PC-9 (cell line): ENCODE measurements at regions not wholly inside any gene's neighbourhood (a gene's known extent, or its start where the extent isn't known, plus 50 kb on each side); places are given as distances from the start of the nearest gene placed in this dataset.

Source experiments
- BruUV-seq: library from RNA; stranded (reverse); fragments of 400-500 nt; replicated peaks from 2 replicates; lab custom pipeline; 2021; lab: Mats Ljungman, UMichigan
- CTCF ChIA-PET: fragments of 300-600 bp; sonication (Branson Sonifier 250); formaldehyde crosslinking; loops from one replicate; lab custom pipeline; 2022; ENCODE audit warnings: antibody characterized with exemption; lab: Charles Lee
- POLR2A ChIA-PET: fragments of 300-600 bp; sonication (Branson Sonifier 250); formaldehyde crosslinking; loops from one replicate; lab custom pipeline; 2022; ENCODE audit warnings: antibody characterized with exemption; ENCODE audit not compliant: unreplicated experiment; lab: Charles Lee
- DNase-seq, 2 experiments: peaks; one replicate each; pipeline versions ENCODE4 v3.0.0 to v3.0.0-alpha.2; 2015 to 2022; ENCODE audit warnings: mixed read lengths in 1 of 2
- H2AFZ ChIP-seq: fragments of 200-600 bp; sonication (generic); 2 replicates; pipeline ENCODE4 v1.8.1; 2017; ENCODE audit warnings: antibody characterized with exemption
- H3F3A ChIP-seq: fragments of 200-600 bp; sonication (generic); 2 replicates; pipeline ENCODE4 v1.8.1; 2017; ENCODE audit warnings: antibody characterized with exemption, mild to moderate bottlenecking, low read depth; ENCODE audit not compliant: insufficient read depth
- H3K27ac ChIP-seq: fragments of 200-600 bp; sonication (generic); 2 replicates; pipeline ENCODE4 v1.6.1; 2016; ENCODE audit warnings: mixed run types
- H3K27me3 ChIP-seq: fragments of 200-600 bp; sonication (generic); 2 replicates; pipeline ENCODE4 v1.6.1; 2016; ENCODE audit warnings: low read depth, mixed run types; ENCODE audit not compliant: insufficient read depth
- H3K36me3 ChIP-seq: fragments of 200-600 bp; sonication (generic); 2 replicates; pipeline ENCODE4 v1.6.1; 2016; ENCODE audit warnings: low read depth, mixed run types
- H3K4me1 ChIP-seq: fragments of 200-600 bp; sonication (generic); replicated peaks from 2 replicates; pipeline ENCODE4 v1.6.1; 2016; ENCODE audit warnings: mixed run types; ENCODE audit not compliant: insufficient read depth
- H3K4me2 ChIP-seq: fragments of 200-600 bp; sonication (generic); 2 replicates; pipeline ENCODE4 v1.6.1; 2017; ENCODE audit warnings: mixed run types
- H3K4me3 ChIP-seq: fragments of 200-600 bp; sonication (generic); 2 replicates; pipeline ENCODE4 v1.6.1; 2016; ENCODE audit warnings: mixed run types
- H3K79me2 ChIP-seq: fragments of 200-600 bp; sonication (generic); 2 replicates; pipeline ENCODE4 v1.6.1; 2017; ENCODE audit warnings: low read depth, mixed run types
- H3K9me2 ChIP-seq: fragments of 200-600 bp; sonication (generic); 2 replicates; pipeline ENCODE4 v1.8.1; 2017; ENCODE audit warnings: mild to moderate bottlenecking; ENCODE audit not compliant: insufficient read depth
- H3K9me3 ChIP-seq: fragments of 200-600 bp; sonication (generic); 2 replicates; pipeline ENCODE4 v1.8.1; 2016; ENCODE audit warnings: low read depth; ENCODE audit not compliant: insufficient read depth
- H4K20me1 ChIP-seq: fragments of 200-600 bp; sonication (generic); 2 replicates; pipeline ENCODE4 v1.8.1; 2017; ENCODE audit not compliant: insufficient read depth
- CTCF ChIP-seq: fragments of 200-600 bp; sonication (generic); conservative IDR thresholded peaks from 2 replicates; pipeline ENCODE4 v1.6.1; 2017; ENCODE audit warnings: mixed run types, antibody characterized with exemption, mild to moderate bottlenecking, moderate library complexity
- EZH2 ChIP-seq: fragments of 200-600 bp; sonication (generic); IDR thresholded peaks from 2 replicates; pipeline ENCODE4 v1.8.0; 2017; ENCODE audit warnings: antibody characterized with exemption, low read depth
- intact Hi-C: fragments of 100-400 bp; cut with micrococcal nuclease; formaldehyde crosslinking; loops from one replicate; pipeline ENCODE4 v1.10.0; 2022; ENCODE audit not compliant: unreplicated experiment

- TF ChIP-seq CTCF (no peak), EZH2 (no peak)
- Histone ChIP-seq H3K27me3 (no peaks in the 10 kb centered on the region), H3K27ac (no peak overlapping the region), H3K9me3 (no peaks in the 10 kb centered on the region), H3K4me1 (no peaks in the 10 kb centered on the region), H3K4me3 (no peak overlapping the region), H4K20me1 (no peaks in the 10 kb centered on the region), H3K9me2 (no peaks in the 10 kb centered on the region), H3K4me2 (no peak overlapping the region), H2AFZ (no peak overlapping the region), H3K79me2 (no peaks in the 10 kb centered on the region), H3F3A (no peaks in the 10 kb centered on the region), H3K36me3 (no peaks in the 10 kb centered on the region)
- ChIA-PET POLR2A (no interaction called here), CTCF (no interaction called here)
- intact Hi-C loops: no loop called here
- BruUV-seq: no TSS peak
- DNase-seq: no peak
Observed at GRCh38 chr22:27175974-27176373, 518.6 kb downstream of the MIAT start.

- Histone ChIP-seq H3F3A (no peaks in the 10 kb centered on the region), H3K9me2 (no peaks in the 10 kb centered on the region), H2AFZ (no peak overlapping the region), H3K4me2 (no peak overlapping the region), H3K27ac (no peak overlapping the region), H3K79me2 (no peaks in the 10 kb centered on the region), H3K9me3 (no peaks in the 10 kb centered on the region), H4K20me1 (no peaks in the 10 kb centered on the region), H3K27me3 (no peaks in the 10 kb centered on the region), H3K4me1 (no peaks in the 10 kb centered on the region), H3K4me3 (no peak overlapping the region), H3K36me3 (no peaks in the 10 kb centered on the region)
- CTCF ChIA-PET: no interaction called here
- POLR2A ChIA-PET: no interaction called here
- no TSS peak for BruUV-seq
- TF ChIP-seq EZH2: no peak
- no peak for TF ChIP-seq CTCF
- DNase-seq: no peak
- intact Hi-C loops: no loop called here
Observed at GRCh38 chr22:27179161-27179560, 521.8 kb downstream of the MIAT start.

GRCh38 chr22:27181537-27181936, 524.1 kb downstream of the MIAT start:
- BruUV-seq: no TSS peak

More at GRCh38 chr22:27181537-27181936, 524.1 kb downstream of the MIAT start:
- CTCF ChIA-PET: no interaction called here
- Histone ChIP-seq H3K79me2 (no peaks in the 10 kb centered on the region), H3K9me2 (no peaks in the 10 kb centered on the region), H3K9me3 (no peaks in the 10 kb centered on the region), H3K27me3 (no peaks in the 10 kb centered on the region), H3K4me1 (no peaks in the 10 kb centered on the region), H3K4me2 (no peak overlapping the region), H2AFZ (no peak overlapping the region), H3F3A (no peaks in the 10 kb centered on the region), H3K27ac (no peak overlapping the region), H4K20me1 (no peaks in the 10 kb centered on the region), H3K36me3 (no peaks in the 10 kb centered on the region), H3K4me3 (no peak overlapping the region)
- POLR2A ChIA-PET: no interaction called here
- no peak for DNase-seq
- intact Hi-C loops: no loop called here
- no peak for TF ChIP-seq EZH2
- TF ChIP-seq CTCF: no peak
